Astrocyte (in vitro differentiated cells and primary cell): ENCODE measurements at regions not wholly inside any gene's neighbourhood (a gene's known extent, or its start where the extent isn't known, plus 50 kb on each side); places are given as distances from the start of the nearest gene placed in this dataset.
A peak's percentile ranks its signal among the peaks of the same experiment; 100 is the strongest.

Experiments
- DNase-seq: peaks from one replicate; pipeline ENCODE4 v3.0.0-alpha.2; 2010; ENCODE audit warnings: low read depth
- FAIRE-seq: peaks from 2 replicates; lab custom pipeline; 2011; peaks lifted over from hg19 to GRCh38; lab: Jason Lieb, UNC
- H2AFZ ChIP-seq: 2 replicates; pipeline ENCODE4 v1.6.0; 2012; ENCODE audit warnings: low read depth, low read length, inconsistent platforms
- H3K27ac ChIP-seq: 2 replicates; pipeline ENCODE4 v1.5.1; 2011; ENCODE audit warnings: low read depth, low read length, inconsistent platforms
- H3K27me3 ChIP-seq: 2 replicates; pipeline ENCODE4 v1.6.0; 2011; ENCODE audit warnings: low read length, inconsistent platforms; ENCODE audit not compliant: insufficient read depth
- H3K36me3 ChIP-seq: 2 replicates; pipeline ENCODE4 v1.5.1; 2011; ENCODE audit warnings: low read length, inconsistent platforms; ENCODE audit not compliant: insufficient read depth
- H3K4me1 ChIP-seq: 2 replicates; pipeline ENCODE4 v1.5.1; 2011; ENCODE audit warnings: low read length, inconsistent platforms; ENCODE audit not compliant: insufficient read depth
- H3K4me2 ChIP-seq: 2 replicates; pipeline ENCODE4 v1.6.0; 2012; ENCODE audit warnings: low read length, inconsistent platforms
- H3K4me3 ChIP-seq: 2 replicates; pipeline ENCODE4 v1.5.1; 2011; ENCODE audit warnings: low read depth, mild to moderate bottlenecking, low read length, inconsistent platforms; ENCODE audit not compliant: insufficient read depth
- H3K79me2 ChIP-seq: 2 replicates; pipeline ENCODE4 v1.6.0; 2012; ENCODE audit warnings: mild to moderate bottlenecking, low read length, inconsistent platforms; ENCODE audit not compliant: insufficient read depth
- H3K9ac ChIP-seq: 2 replicates; pipeline ENCODE4 v1.6.0; 2012; ENCODE audit warnings: mild to moderate bottlenecking, low read length, inconsistent platforms
- H3K9me3 ChIP-seq: 2 replicates; pipeline ENCODE4 v1.5.1; 2012; ENCODE audit warnings: low read depth, mild to moderate bottlenecking, low read length, inconsistent platforms; ENCODE audit not compliant: insufficient read depth
- H4K20me1 ChIP-seq: 2 replicates; pipeline ENCODE4 v1.6.0; 2012; ENCODE audit warnings: low read length, inconsistent platforms; ENCODE audit not compliant: insufficient read depth
- H3K27ac Mint-ChIP-seq: one replicate; pipeline ENCODE4 v1.8.0; 2021; ENCODE audit warnings: mild to moderate bottlenecking, mixed read lengths; ENCODE audit not compliant: unreplicated experiment
- H3K27me3 Mint-ChIP-seq: one replicate; pipeline ENCODE4 v1.8.0; 2021; ENCODE audit warnings: low read depth, mixed read lengths; ENCODE audit not compliant: unreplicated experiment
- H3K36me3 Mint-ChIP-seq: one replicate; pipeline ENCODE4 v1.8.0; 2021; ENCODE audit warnings: low read depth, mixed read lengths; ENCODE audit not compliant: unreplicated experiment
- H3K4me1 Mint-ChIP-seq: one replicate; pipeline ENCODE4 v1.8.0; 2021; ENCODE audit warnings: low read depth, mixed read lengths; ENCODE audit not compliant: unreplicated experiment
- H3K4me3 Mint-ChIP-seq: one replicate; pipeline ENCODE4 v1.8.0; 2021; ENCODE audit warnings: mild to moderate bottlenecking, moderate library complexity, mixed read lengths; ENCODE audit not compliant: unreplicated experiment
- H3K9me3 Mint-ChIP-seq: one replicate; pipeline ENCODE4 v1.8.0; 2021; ENCODE audit warnings: mild to moderate bottlenecking, mixed read lengths; ENCODE audit not compliant: unreplicated experiment
- CTCF ChIP-seq: IDR thresholded peaks from 2 replicates; pipeline ENCODE4 v1.5.1; 2011; ENCODE audit warnings: low read depth, mild to moderate bottlenecking, inconsistent platforms, low read length, moderate library complexity; ENCODE audit not compliant: insufficient read depth
- EZH2 ChIP-seq: IDR thresholded peaks from 2 replicates; pipeline ENCODE4 v1.6.1; 2012; ENCODE audit warnings: mild to moderate bottlenecking, low read length, inconsistent platforms; ENCODE audit not compliant: insufficient read depth

DNA sequence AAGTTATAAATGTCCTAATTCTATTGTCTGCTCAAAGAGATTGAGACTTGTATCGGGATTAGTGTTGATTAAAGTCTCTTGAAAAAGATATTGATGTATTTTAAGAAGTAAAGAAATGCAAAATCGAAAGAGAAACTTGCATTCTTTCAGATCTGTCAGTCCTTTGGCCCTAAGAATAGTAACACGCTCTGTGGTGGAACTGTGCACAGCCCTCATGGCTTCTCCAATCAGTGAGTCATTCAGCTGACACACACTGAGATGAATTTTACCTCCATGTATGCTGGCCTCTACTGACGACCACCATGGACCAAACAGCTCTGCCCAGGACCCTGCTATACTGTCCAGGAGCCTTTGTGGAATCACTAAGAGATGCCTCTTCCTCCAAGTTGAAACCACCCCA, 232.4 kb downstream of the ESM1 start:
- Histone ChIP-seq H3K9me3 (no peaks in the 10 kb centered on the region), H4K20me1 (no peaks in the 10 kb centered on the region), H2AFZ (no peak overlapping the region), H3K79me2 (no peaks in the 10 kb centered on the region), H3K4me2 (peak overlapping the region; percentile 51), H3K4me1 (peaks cover 20% of the 10 kb centered on the region), H3K9ac (no peak overlapping the region), H3K27me3 (no peaks in the 10 kb centered on the region), H3K36me3 (no peaks in the 10 kb centered on the region), H3K4me3 (no peak overlapping the region), H3K27ac (no peak overlapping the region)
- Mint-ChIP-seq H3K36me3 (peaks cover 6% of the 10 kb centered on the region), H3K9me3 (peaks cover 6% of the 10 kb centered on the region), H3K27ac (peak overlapping the region; percentile 90), H3K4me1 (peaks cover 22% of the 10 kb centered on the region), H3K27me3 (no peaks in the 10 kb centered on the region), H3K4me3 (no peak overlapping the region)
- FAIRE-seq (peak; percentile 65), DNase-seq (peak; percentile 85)
- TF ChIP-seq EZH2 (no peak), CTCF (no peak)

- H3K27ac Mint-ChIP-seq = no peak overlapping the region
- FAIRE-seq = no peak
- Histone ChIP-seq H3K79me2 (no peaks in the 10 kb centered on the region), H4K20me1 (no peaks in the 10 kb centered on the region), H3K9ac (no peak overlapping the region), H3K4me1 (peaks cover 20% of the 10 kb centered on the region), H3K27ac (no peak overlapping the region), H3K9me3 (no peaks in the 10 kb centered on the region), H3K4me2 (no peak overlapping the region), H3K27me3 (no peaks in the 10 kb centered on the region), H3K36me3 (no peaks in the 10 kb centered on the region), H3K4me3 (no peak overlapping the region), H2AFZ (no peak overlapping the region)
- H3K4me1 Mint-ChIP-seq = peaks cover 21% of the 10 kb centered on the region
- H3K36me3 Mint-ChIP-seq = peaks cover 2% of the 10 kb centered on the region
- no peak for DNase-seq
- peaks cover 6% of the 10 kb centered on the region for H3K9me3 Mint-ChIP-seq
- H3K27me3 Mint-ChIP-seq = no peaks in the 10 kb centered on the region
- H3K4me3 Mint-ChIP-seq = no peak overlapping the region
- TF ChIP-seq EZH2 (no peak), CTCF (no peak)
Measured at GRCh38 chr5:54748527-54748926, 231.0 kb downstream of the SNX18 start.

GRCh38 chr5:54746777-54747398, 229.3 kb downstream of the SNX18 start:
- H3K36me3 ChIP-seq = no peaks in the 10 kb centered on the region
- Mint-ChIP-seq H3K27me3 (no peaks in the 10 kb centered on the region), H3K4me3 (no peak overlapping the region), H3K4me1 (peaks cover 27% of the 10 kb centered on the region), H3K9me3 (peaks cover 6% of the 10 kb centered on the region), H3K27ac (no peak overlapping the region), H3K36me3 (peaks cover 2% of the 10 kb centered on the region)
- FAIRE-seq = no peak
- DNase-seq = no peak
- H3K9me3 ChIP-seq = no peaks in the 10 kb centered on the region
- no peak overlapping the region for H3K4me2 ChIP-seq
- peaks cover 28% of the 10 kb centered on the region for H3K4me1 ChIP-seq
- H3K27ac ChIP-seq = no peak overlapping the region
- H3K4me3 ChIP-seq = no peak overlapping the region
- no peak for TF ChIP-seq CTCF
- TF ChIP-seq EZH2 = no peak
- H4K20me1 ChIP-seq = no peaks in the 10 kb centered on the region
- H2AFZ ChIP-seq = no peak overlapping the region
- H3K9ac ChIP-seq = no peak overlapping the region
- no peaks in the 10 kb centered on the region for H3K27me3 ChIP-seq
- H3K79me2 ChIP-seq = no peaks in the 10 kb centered on the region
